ENCODE measurements at regions not wholly inside any gene's neighbourhood (a gene's known extent, or its start where the extent isn't known, plus 50 kb on each side); places are given as distances from the start of the nearest gene placed in this dataset.

GRCh38 chr1:172720339-172720738 lies 61.4 kb downstream of the FASLG start:
- no peaks in the 10 kb centered on the region for H3K9me3 ChIP-seq (ENCODE audit: low read length)
- H3K9ac ChIP-seq (ENCODE audit: low read length) = no peak overlapping the region
- no peak for TF ChIP-seq EZH2 (IDR thresholded peaks at IDR 0.05; ENCODE audit: borderline replicate concordance, low read length)
- no peak for TF ChIP-seq CTCF (IDR thresholded peaks at IDR 0.05; ENCODE audit: low read length)
- H3K9me2 ChIP-seq (ENCODE audit: low read depth, low read length) = no peaks in the 10 kb centered on the region
- no peaks in the 10 kb centered on the region for H3K79me2 ChIP-seq (ENCODE audit: insufficient read depth, low read length)
- H3K4me2 ChIP-seq (ENCODE audit: low read length) = no peak overlapping the region
- no peak overlapping the region for H3K4me3 ChIP-seq (ENCODE audit: low read depth, low read length, poor library complexity, severe bottlenecking)
- H3K4me1 ChIP-seq (ENCODE audit: insufficient read depth, low read length, severe bottlenecking) = no peaks in the 10 kb centered on the region
- no peaks in the 10 kb centered on the region for H3K36me3 ChIP-seq (ENCODE audit: insufficient read depth, low read length)
- no peak overlapping the region for H2AFZ ChIP-seq (ENCODE audit: low read length)
- H3F3A ChIP-seq (ENCODE audit: insufficient read depth, low read length) = no peaks in the 10 kb centered on the region
- no peaks in the 10 kb centered on the region for H4K20me1 ChIP-seq (ENCODE audit: insufficient read depth, low read length)
- H3K27me3 ChIP-seq (ENCODE audit: insufficient read depth, low read length) = no peaks in the 10 kb centered on the region
- no peak overlapping the region for H3K27ac ChIP-seq (ENCODE audit: low read depth, low read length, poor library complexity, severe bottlenecking)

DNA sequence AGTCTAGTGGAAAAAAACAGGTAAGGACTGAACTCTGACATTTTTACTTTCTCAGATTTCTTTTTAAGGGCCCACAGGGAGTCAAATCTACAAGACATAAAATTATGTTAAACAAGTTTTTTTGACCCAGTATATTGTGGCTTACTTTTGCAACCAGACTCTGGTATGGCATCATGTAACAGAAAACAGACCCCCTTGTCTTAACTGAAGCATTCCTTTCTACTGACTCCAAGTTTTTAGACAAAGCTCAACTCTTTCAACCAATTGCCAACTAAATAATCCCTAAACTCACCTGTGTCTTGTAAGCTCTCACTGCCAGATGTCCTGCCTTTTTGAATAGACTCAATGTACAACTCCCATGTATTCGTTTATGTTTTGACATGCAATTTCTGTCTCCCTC lies 64.3 kb downstream of the FASLG start:
- 0 out of 2 replicates have a peak, but pooled peaks cover under 1% of the 10 kb centered on the region for H3K9me3 ChIP-seq (ENCODE audit: low read length)
- TF ChIP-seq CTCF (IDR thresholded peaks at IDR 0.05; ENCODE audit: low read length) = no peak
- no peak for TF ChIP-seq EZH2 (IDR thresholded peaks at IDR 0.05; ENCODE audit: borderline replicate concordance, low read length)
- H3K4me2 ChIP-seq (ENCODE audit: low read length) = no peak overlapping the region
- H3K79me2 ChIP-seq (ENCODE audit: insufficient read depth, low read length) = no peaks in the 10 kb centered on the region
- H3K4me3 ChIP-seq (ENCODE audit: low read depth, low read length, poor library complexity, severe bottlenecking) = no peak overlapping the region
- H3K9me2 ChIP-seq (ENCODE audit: low read depth, low read length) = no peaks in the 10 kb centered on the region
- no peaks in the 10 kb centered on the region for H3K4me1 ChIP-seq (ENCODE audit: insufficient read depth, low read length, severe bottlenecking)
- no peak overlapping the region for H3K9ac ChIP-seq (ENCODE audit: low read length)
- no peaks in the 10 kb centered on the region for H3K27me3 ChIP-seq (ENCODE audit: insufficient read depth, low read length)
- no peaks in the 10 kb centered on the region for H3F3A ChIP-seq (ENCODE audit: insufficient read depth, low read length)
- no peak overlapping the region for H2AFZ ChIP-seq (ENCODE audit: low read length)
- H3K36me3 ChIP-seq (ENCODE audit: insufficient read depth, low read length) = no peaks in the 10 kb centered on the region
- no peak overlapping the region for H3K27ac ChIP-seq (ENCODE audit: low read depth, low read length, poor library complexity, severe bottlenecking)
- H4K20me1 ChIP-seq (ENCODE audit: insufficient read depth, low read length) = no peaks in the 10 kb centered on the region

- Histone ChIP-seq H3K79me2 (ENCODE audit: insufficient read depth, low read length) (no peaks in the 10 kb centered on the region), H3K27me3 (ENCODE audit: insufficient read depth, low read length) (no peaks in the 10 kb centered on the region)
These were observed 65.3 kb downstream of the FASLG start for GRCh38 chr1:172724232-172724631.

More at GRCh38 chr1:172724232-172724631, 65.3 kb downstream of the FASLG start:
- H3F3A ChIP-seq (ENCODE audit: insufficient read depth, low read length) = no peaks in the 10 kb centered on the region
- no peaks in the 10 kb centered on the region for H3K36me3 ChIP-seq (ENCODE audit: insufficient read depth, low read length)
- H3K9me3 ChIP-seq (ENCODE audit: low read length) = 0 out of 2 replicates have a peak, but pooled peaks cover 3% of the 10 kb centered on the region
- no peak overlapping the region for H3K4me2 ChIP-seq (ENCODE audit: low read length)
- H3K27ac ChIP-seq (ENCODE audit: low read depth, low read length, poor library complexity, severe bottlenecking) = no peak overlapping the region
- no peaks in the 10 kb centered on the region for H3K4me1 ChIP-seq (ENCODE audit: insufficient read depth, low read length, severe bottlenecking)
- H3K9ac ChIP-seq (ENCODE audit: low read length) = no peak overlapping the region
- no peaks in the 10 kb centered on the region for H3K9me2 ChIP-seq (ENCODE audit: low read depth, low read length)
- no peak overlapping the region for H2AFZ ChIP-seq (ENCODE audit: low read length)
- no peaks in the 10 kb centered on the region for H4K20me1 ChIP-seq (ENCODE audit: insufficient read depth, low read length)
- TF ChIP-seq EZH2 (IDR thresholded peaks at IDR 0.05; ENCODE audit: borderline replicate concordance, low read length) = no peak
- no peak for TF ChIP-seq CTCF (IDR thresholded peaks at IDR 0.05; ENCODE audit: low read length)
- no peak overlapping the region for H3K4me3 ChIP-seq (ENCODE audit: low read depth, low read length, poor library complexity, severe bottlenecking)
